ENCODE measurements at regions not wholly inside any gene's neighbourhood (a gene's known extent, or its start where the extent isn't known, plus 50 kb on each side); places are given as distances from the start of the nearest gene placed in this dataset.

DNA sequence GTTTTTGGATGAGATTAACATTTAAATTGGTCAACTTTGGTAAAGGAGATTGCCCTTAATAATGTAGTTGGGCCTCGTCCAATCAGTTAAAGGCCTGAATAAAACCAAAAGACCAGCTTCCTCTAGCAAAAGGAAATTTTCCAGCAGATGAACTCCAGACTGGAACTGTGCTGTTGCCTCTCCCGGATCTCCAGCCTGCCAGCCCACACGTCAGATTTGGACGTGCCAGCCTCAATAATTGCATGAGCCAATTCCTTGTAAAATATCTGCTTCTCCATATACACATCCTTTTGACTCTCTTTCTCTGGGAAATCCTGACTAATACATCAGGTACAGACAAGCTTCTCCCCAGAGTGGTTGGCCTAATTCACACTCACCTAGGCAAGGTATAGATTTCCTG lies 175.8 kb upstream of the ADCY2 start:
- no peaks in the 10 kb centered on the region for H3K36me3 Mint-ChIP-seq
- H3K27me3 Mint-ChIP-seq (ENCODE audit: low read depth in 3 of 3) = peaks cover 2 to 8% (median 2%) of the 10 kb centered on the region in 3 donors
- Histone ChIP-seq H3K27ac (ENCODE audit: low read depth in 1 of 2, low read length in 2 of 2) (no peak overlapping the region), H3K79me2 (ENCODE audit: insufficient read depth, low read length) (no peaks in the 10 kb centered on the region), H3K4me3 (replicated peaks in 1 of 3; ENCODE audit: low read depth in 2 of 3, low read length in 3 of 3) (no peak overlapping the region), H3K4me1 (ENCODE audit: control insufficient read depth in 1 of 2, insufficient read depth in 2 of 2, low read length in 2 of 2) (no peaks in the 10 kb centered on the region), H3K27me3 (ENCODE audit: control insufficient read depth in 2 of 2, insufficient read depth in 2 of 2, low read length in 2 of 2) (no peaks in the 10 kb centered on the region), H3K36me3 (replicated peaks in 1 of 2; ENCODE audit: control insufficient read depth in 1 of 2, insufficient read depth in 2 of 2, low read length in 2 of 2) (no peaks in the 10 kb centered on the region), H3K9me3 (replicated peaks in 1 of 2; ENCODE audit: control insufficient read depth in 1 of 2, insufficient read depth in 1 of 2, low read length in 2 of 2) (no peaks in the 10 kb centered on the region), H4K20me1 (ENCODE audit: insufficient read depth, low read length) (no peaks in the 10 kb centered on the region), H3K9ac (ENCODE audit: insufficient read depth, low read length, poor library complexity, severe bottlenecking) (no peak overlapping the region), H3K4me2 (replicated peaks; ENCODE audit: extremely low read depth, low read length, poor library complexity, severe bottlenecking) (no peak overlapping the region), H2AFZ (ENCODE audit: insufficient read depth, low read depth, low read length, poor library complexity, severe bottlenecking) (no peak overlapping the region)
- intact Hi-C loops (cut with micrococcal nuclease) = no loop called here
- WGBS (ENCODE audit: insufficient coverage) = 88% methylated on average over 3 of the region's 4 CpGs
- TF ChIP-seq, protein P1, sequence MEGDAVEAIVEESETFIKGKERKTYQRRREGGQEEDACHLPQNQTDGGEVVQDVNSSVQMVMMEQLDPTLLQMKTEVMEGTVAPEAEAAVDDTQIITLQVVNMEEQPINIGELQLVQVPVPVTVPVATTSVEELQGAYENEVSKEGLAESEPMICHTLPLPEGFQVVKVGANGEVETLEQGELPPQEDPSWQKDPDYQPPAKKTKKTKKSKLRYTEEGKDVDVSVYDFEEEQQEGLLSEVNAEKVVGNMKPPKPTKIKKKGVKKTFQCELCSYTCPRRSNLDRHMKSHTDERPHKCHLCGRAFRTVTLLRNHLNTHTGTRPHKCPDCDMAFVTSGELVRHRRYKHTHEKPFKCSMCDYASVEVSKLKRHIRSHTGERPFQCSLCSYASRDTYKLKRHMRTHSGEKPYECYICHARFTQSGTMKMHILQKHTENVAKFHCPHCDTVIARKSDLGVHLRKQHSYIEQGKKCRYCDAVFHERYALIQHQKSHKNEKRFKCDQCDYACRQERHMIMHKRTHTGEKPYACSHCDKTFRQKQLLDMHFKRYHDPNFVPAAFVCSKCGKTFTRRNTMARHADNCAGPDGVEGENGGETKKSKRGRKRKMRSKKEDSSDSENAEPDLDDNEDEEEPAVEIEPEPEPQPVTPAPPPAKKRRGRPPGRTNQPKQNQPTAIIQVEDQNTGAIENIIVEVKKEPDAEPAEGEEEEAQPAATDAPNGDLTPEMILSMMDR (IDR thresholded peaks at IDR 0.05) = no peak
- DNase-seq = no peak
- H3K9me3 Mint-ChIP-seq = peaks cover 0 to 6% (median 2%) of the 10 kb centered on the region in 7 donors
- H3K4me1 Mint-ChIP-seq = no peaks in the 10 kb centered on the region
- H3K4me3 Mint-ChIP-seq = no peak overlapping the region
- no peak overlapping the region for H3K27ac Mint-ChIP-seq

DNA sequence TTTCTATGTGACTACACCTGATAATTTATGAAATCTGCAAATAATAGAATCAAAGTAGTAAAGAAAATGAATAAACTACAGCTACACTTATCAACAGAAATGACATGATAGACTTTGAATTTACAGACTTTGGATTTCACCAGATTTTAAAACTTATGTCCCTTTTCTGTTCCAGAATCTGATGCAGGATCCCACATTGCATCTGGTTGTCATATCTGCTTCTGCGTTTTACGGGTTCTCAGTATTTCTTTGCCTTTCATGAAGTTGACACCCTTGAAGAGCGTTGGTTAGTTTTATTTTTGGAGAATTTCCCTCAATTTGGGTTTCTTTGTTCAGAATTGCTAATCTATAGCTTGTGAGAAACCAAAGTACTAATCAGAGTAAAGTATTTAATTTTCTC lies 174.9 kb upstream of the ADCY2 start:
- DNase-seq = no peak
- no peak overlapping the region for H3K27ac Mint-ChIP-seq
- WGBS (ENCODE audit: insufficient coverage) = no CpG with 5 or more reads among the region's 3 CpGs
- Histone ChIP-seq H3K9ac (ENCODE audit: insufficient read depth, low read length, poor library complexity, severe bottlenecking) (no peak overlapping the region), H3K27me3 (ENCODE audit: control insufficient read depth in 2 of 2, insufficient read depth in 2 of 2, low read length in 2 of 2) (no peaks in the 10 kb centered on the region), H3K27ac (ENCODE audit: low read depth in 1 of 2, low read length in 2 of 2) (no peak overlapping the region), H4K20me1 (ENCODE audit: insufficient read depth, low read length) (no peaks in the 10 kb centered on the region), H3K36me3 (replicated peaks in 1 of 2; ENCODE audit: control insufficient read depth in 1 of 2, insufficient read depth in 2 of 2, low read length in 2 of 2) (no peaks in the 10 kb centered on the region), H3K79me2 (ENCODE audit: insufficient read depth, low read length) (no peaks in the 10 kb centered on the region), H3K9me3 (replicated peaks in 1 of 2; ENCODE audit: control insufficient read depth in 1 of 2, insufficient read depth in 1 of 2, low read length in 2 of 2) (no peaks in the 10 kb centered on the region), H3K4me3 (replicated peaks in 1 of 3; ENCODE audit: low read depth in 2 of 3, low read length in 3 of 3) (no peak overlapping the region), H3K4me1 (ENCODE audit: control insufficient read depth in 1 of 2, insufficient read depth in 2 of 2, low read length in 2 of 2) (no peaks in the 10 kb centered on the region), H3K4me2 (replicated peaks; ENCODE audit: extremely low read depth, low read length, poor library complexity, severe bottlenecking) (no peak overlapping the region), H2AFZ (ENCODE audit: insufficient read depth, low read depth, low read length, poor library complexity, severe bottlenecking) (no peak overlapping the region)
- TF ChIP-seq, protein P1 (IDR thresholded peaks at IDR 0.05) = no peak
- H3K36me3 Mint-ChIP-seq = no peaks in the 10 kb centered on the region
- peaks cover 0 to 8% (median 3%) of the 10 kb centered on the region in 7 donors for H3K9me3 Mint-ChIP-seq
- intact Hi-C loops (cut with micrococcal nuclease) = no loop called here
- no peaks in the 10 kb centered on the region for H3K4me1 Mint-ChIP-seq
- H3K4me3 Mint-ChIP-seq = no peak overlapping the region
- H3K27me3 Mint-ChIP-seq (ENCODE audit: low read depth in 3 of 3) = peaks cover 2 to 8% (median 2%) of the 10 kb centered on the region in 3 donors
